HEK293 (cell line): ENCODE measurements at regions not wholly inside any gene's neighbourhood (a gene's known extent, or its start where the extent isn't known, plus 50 kb on each side); places are given as distances from the start of the nearest gene placed in this dataset.

ENCODE experiments used
- CTCF ChIA-PET: fragments of 350-600 bp; formaldehyde crosslinking; extraction: SDS; loops from one replicate; lab custom pipeline; 2021; ENCODE audit warnings: antibody characterized with exemption; lab: Yijun Ruan, JAX
- POLR2A ChIA-PET: fragments of 300-600 bp; formaldehyde crosslinking; extraction: SDS; loops from one replicate; lab custom pipeline; 2020; ENCODE audit warnings: antibody characterized with exemption, inconsistent platforms; lab: Yijun Ruan, JAX
- H3K27ac ChIP-seq: fragments of 200-500 bp; sonication (Bioruptor generic); 2 replicates; pipeline ENCODE4 v1.5.1; 2014; ENCODE audit warnings: low read depth, low read length, control low read depth, inconsistent platforms; ENCODE audit errors: extremely low read depth
- H3K36me3 ChIP-seq, 2 experiments: fragments of 200-500 bp in 1 of 2; sonication (Bioruptor generic) in 1 of 2; 1 replicate in 1 of 2; 2 replicates in 1 of 2; pipeline ENCODE4 v1.5.1; 2014 to 2017; ENCODE audit warnings: inconsistent platforms in 2 of 2, low read length in 2 of 2; ENCODE audit not compliant: control insufficient read depth in 2 of 2, insufficient read depth in 1 of 2
- H3K4me1 ChIP-seq: fragments of 200-500 bp; sonication (Bioruptor generic); 2 replicates; pipeline ENCODE4 v1.5.1; 2014; ENCODE audit warnings: mild to moderate bottlenecking, low read length, inconsistent platforms; ENCODE audit not compliant: control insufficient read depth, insufficient read depth
- H3K4me3 ChIP-seq: 2 replicates; pipeline ENCODE4 v1.5.1; 2011; ENCODE audit warnings: low read depth, mild to moderate bottlenecking, control low read depth, low read length, moderate library complexity
- H3K9me3 ChIP-seq: fragments of 200-500 bp; sonication (Bioruptor generic); 2 replicates; pipeline ENCODE4 v1.5.1; 2014; ENCODE audit warnings: low read depth, low read length, inconsistent platforms; ENCODE audit not compliant: control insufficient read depth, insufficient read depth
- ATF2 ChIP-seq: fragments of 450-650 bp; formaldehyde crosslinking; IDR thresholded peaks from 2 replicates; pipeline ENCODE4 v1.5.1; 2016; ENCODE audit warnings: missing biosample characterization, missing genetic modification characterization, low read depth
- HOXD13 ChIP-seq: sonication (generic); formaldehyde crosslinking; IDR thresholded peaks from 2 replicates; pipeline ENCODE4 v1.8.0; 2022; ENCODE audit warnings: missing genetic modification reagents, borderline replicate concordance
- PBX3 ChIP-seq: sonication (generic); formaldehyde crosslinking; IDR thresholded peaks from 2 replicates; pipeline ENCODE4 v1.8.1; 2022; ENCODE audit warnings: mild to moderate bottlenecking, moderate library complexity, missing genetic modification reagents
- PRDM10 ChIP-seq: fragments of 450-650 bp; formaldehyde crosslinking; IDR thresholded peaks from 2 replicates; pipeline ENCODE4 v1.5.1; 2016; ENCODE audit warnings: missing biosample characterization, missing genetic modification characterization
- REST ChIP-seq: fragments of 450-650 bp; formaldehyde crosslinking; IDR thresholded peaks from 2 replicates; pipeline ENCODE4 v1.5.1; 2016; ENCODE audit warnings: missing biosample characterization, missing genetic modification characterization
- WT1 ChIP-seq: fragments of 450-650 bp; formaldehyde crosslinking; IDR thresholded peaks from 2 replicates; pipeline ENCODE4 v1.5.1; 2016; ENCODE audit warnings: missing biosample characterization, missing genetic modification characterization
- ZBTB1 ChIP-seq: fragments of 450-650 bp; formaldehyde crosslinking; IDR thresholded peaks from 2 replicates; pipeline ENCODE4 v1.5.1; 2016; ENCODE audit warnings: missing biosample characterization, missing genetic modification characterization
- ZIC2 ChIP-seq: fragments of 450-650 bp; formaldehyde crosslinking; IDR thresholded peaks from 2 replicates; pipeline ENCODE4 v1.5.1; 2016; ENCODE audit warnings: missing biosample characterization, missing genetic modification characterization
- ZNF174 ChIP-seq: fragments of 450-650 bp; formaldehyde crosslinking; IDR thresholded peaks from 2 replicates; pipeline ENCODE4 v1.5.0; 2017; ENCODE audit warnings: missing biosample characterization, mild to moderate bottlenecking, missing genetic modification characterization
- ZNF18 ChIP-seq: fragments of 450-650 bp; formaldehyde crosslinking; IDR thresholded peaks from 2 replicates; pipeline ENCODE4 v1.5.1; 2016; ENCODE audit warnings: missing biosample characterization, missing genetic modification characterization
- ZNF184 ChIP-seq: fragments of 450-650 bp; IDR thresholded peaks from 2 replicates; pipeline ENCODE4 v1.5.1; 2018; ENCODE audit warnings: missing biosample characterization, mild to moderate bottlenecking, missing genetic modification characterization
- ZNF214 ChIP-seq: fragments of 450-650 bp; formaldehyde crosslinking; IDR thresholded peaks from 2 replicates; pipeline ENCODE4 v1.5.1; 2017; ENCODE audit warnings: missing biosample characterization, mild to moderate bottlenecking, missing genetic modification characterization, borderline replicate concordance
- ZNF280D ChIP-seq: fragments of 450-650 bp; formaldehyde crosslinking; IDR thresholded peaks from 2 replicates; pipeline ENCODE4 v1.5.1; 2016; ENCODE audit warnings: missing biosample characterization, missing genetic modification characterization
- ZNF501 ChIP-seq: fragments of 450-650 bp; formaldehyde crosslinking; IDR thresholded peaks from 2 replicates; pipeline ENCODE4 v1.5.1; 2016; ENCODE audit warnings: missing biosample characterization, missing genetic modification characterization
- ZNF561 ChIP-seq: fragments of 450-650 bp; IDR thresholded peaks from 2 replicates; pipeline ENCODE4 v1.5.1; 2018; ENCODE audit warnings: missing biosample characterization, missing genetic modification characterization, borderline replicate concordance
- ZNF626 ChIP-seq: fragments of 450-650 bp; sonication (Bioruptor Pico); formaldehyde crosslinking; IDR thresholded peaks from 2 replicates; pipeline ENCODE4 v1.5.1; 2018; ENCODE audit warnings: missing biosample characterization, missing genetic modification characterization, inconsistent platforms
- ZNF654 ChIP-seq: fragments of 450-650 bp; formaldehyde crosslinking; IDR thresholded peaks from 2 replicates; pipeline ENCODE4 v1.5.1; 2016; ENCODE audit warnings: low read depth, missing biosample characterization, missing genetic modification characterization
- ZXDB ChIP-seq: fragments of 450-650 bp; formaldehyde crosslinking; IDR thresholded peaks from 2 replicates; pipeline ENCODE4 v1.5.1; 2016; ENCODE audit warnings: missing biosample characterization, missing genetic modification characterization

- TF ChIP-seq PRDM10 (tag by site-specific recombination) (no peak), ZNF626 (tag by site-specific recombination) (no peak), ZNF280D (tag by site-specific recombination) (no peak)
- TF ChIP-seq, all 188 proteins: peak for 0
These were observed 416.5 kb downstream of the TBL1XR1 start (continued) for GRCh38 chr3:176780766-176781165.

- TF ChIP-seq WT1 (tag by site-specific recombination), result no peak
- TF ChIP-seq ZNF184 (tag by site-specific recombination), result no peak
- TF ChIP-seq ZXDB (tag by site-specific recombination), result no peak
- no peak for TF ChIP-seq ZBTB1 (tag by site-specific recombination)
- TF ChIP-seq ZNF654 (tag by site-specific recombination), result no peak
- no peak for TF ChIP-seq ZNF18 (tag by site-specific recombination)
- TF ChIP-seq ZNF214, result no peak
- TF ChIP-seq ZIC2 (tag by site-specific recombination), result no peak
- no peak for TF ChIP-seq ATF2 (tag by site-specific recombination)
- no peak for TF ChIP-seq ZNF501
- TF ChIP-seq ZNF174, result no peak
- TF ChIP-seq REST (tag by site-specific recombination), result no peak
- TF ChIP-seq PBX3, result no peak
- no peak for TF ChIP-seq ZNF561
- no peak for TF ChIP-seq HOXD13 (CRISPR knock-in tag)
- TF ChIP-seq, all 188 proteins: peak for 0
- no peaks in the 10 kb centered on the region for H3K4me1 ChIP-seq
- H3K4me3 ChIP-seq, result no peak overlapping the region
- POLR2A ChIA-PET, result no interaction called here
- no peaks in the 10 kb centered on the region for H3K36me3 ChIP-seq
- H3K9me3 ChIP-seq, result no peaks in the 10 kb centered on the region
- CTCF ChIA-PET, result interaction anchor here (0.6 to 0.7 kb wide), 2 partner anchors 52 to 275 kb away, joined by 3 to 5 read pairs; no protein-coding TSS in a partner anchor
- no peak overlapping the region for H3K27ac ChIP-seq
These were observed 420.6 kb downstream of the TBL1XR1 start for GRCh38 chr3:176776622-176777175.
